Heart left ventricle (tissue), 13 donors: ENCODE measurements at regions not wholly inside any gene's neighbourhood (a gene's known extent, or its start where the extent isn't known, plus 50 kb on each side); places are given as distances from the start of the nearest gene placed in this dataset.

Experiments used
- POLR2A ChIP-seq, 2 donors: fragments of 450-650 bp; IDR thresholded peaks; one replicate each; pipeline ENCODE4 v1.6.1; 2017; ENCODE audit warnings: antibody characterized with exemption in 2 of 2, mild to moderate bottlenecking in 2 of 2, moderate library complexity in 2 of 2
- TF ChIP-seq, protein P1 (sequence below), 12 donors: fragments of 200-600 bp; sonication (generic) in 4 of 12; IDR thresholded peaks; one replicate each; pipeline versions ENCODE4 v1.5.0 to v1.8.0; 2018 to 2022; ENCODE audit warnings: antibody characterized with exemption in 12 of 12, mild to moderate bottlenecking in 5 of 12
- donor health status: ischemic (EF 13 %, LVEDD 7.1; RV severe dilation, severe dysfunction).
- donor health status: DM: no; HTN: yes; CAD: no.
- donor health status: DM: no; HTN: no; CAD: no.
- donor health status: ischemic (EF 25% LVEDD 6.9; RV normal size, moderate dysfunction).
- donor health status: ischemic (EF 25% LVEDD 5.7; RV mildly dilated, moderate dysfunction).
- donor health status: ischemic (EF 35%, LVEDD 5.7; RV mildly dilated, moderate dysfunction).
- donor health status: nonischemic (EF 11% LVEDD 7.7; RV severe dilation, severe dysfunction).
- donor health status: DM: yes; HTN: yes; CAD: no.
- donor health status: PGD.
- donor health status: ischemic (EF 29% LVEDD 5.4; RV normal size, mild dysfunction).
- donor health status: nonischemic (EF 23%, LVEDD 6.1; RV moderate dilation, normal function).

DNA sequence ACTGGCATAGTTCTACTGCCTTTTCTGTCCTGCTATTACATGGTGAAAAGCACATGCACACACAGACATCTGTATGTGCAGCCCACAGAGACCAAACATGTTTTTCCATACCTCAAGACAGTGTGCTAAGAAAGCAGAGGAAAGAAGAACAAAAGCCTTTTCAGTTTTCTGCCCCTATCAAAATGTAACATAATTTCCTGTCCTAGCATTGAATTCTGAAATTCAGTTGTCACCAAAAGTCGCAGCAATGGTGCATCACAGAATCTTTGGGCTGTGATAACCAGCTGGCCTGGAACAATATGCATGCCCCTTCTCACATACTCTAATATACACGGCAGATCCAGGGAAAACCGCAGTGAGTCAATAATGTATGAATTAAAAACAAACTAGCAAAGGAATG lies 153.8 kb upstream of the RAP2B start:
- TF ChIP-seq, protein P1, sequence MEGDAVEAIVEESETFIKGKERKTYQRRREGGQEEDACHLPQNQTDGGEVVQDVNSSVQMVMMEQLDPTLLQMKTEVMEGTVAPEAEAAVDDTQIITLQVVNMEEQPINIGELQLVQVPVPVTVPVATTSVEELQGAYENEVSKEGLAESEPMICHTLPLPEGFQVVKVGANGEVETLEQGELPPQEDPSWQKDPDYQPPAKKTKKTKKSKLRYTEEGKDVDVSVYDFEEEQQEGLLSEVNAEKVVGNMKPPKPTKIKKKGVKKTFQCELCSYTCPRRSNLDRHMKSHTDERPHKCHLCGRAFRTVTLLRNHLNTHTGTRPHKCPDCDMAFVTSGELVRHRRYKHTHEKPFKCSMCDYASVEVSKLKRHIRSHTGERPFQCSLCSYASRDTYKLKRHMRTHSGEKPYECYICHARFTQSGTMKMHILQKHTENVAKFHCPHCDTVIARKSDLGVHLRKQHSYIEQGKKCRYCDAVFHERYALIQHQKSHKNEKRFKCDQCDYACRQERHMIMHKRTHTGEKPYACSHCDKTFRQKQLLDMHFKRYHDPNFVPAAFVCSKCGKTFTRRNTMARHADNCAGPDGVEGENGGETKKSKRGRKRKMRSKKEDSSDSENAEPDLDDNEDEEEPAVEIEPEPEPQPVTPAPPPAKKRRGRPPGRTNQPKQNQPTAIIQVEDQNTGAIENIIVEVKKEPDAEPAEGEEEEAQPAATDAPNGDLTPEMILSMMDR (IDR thresholded peaks at IDR 0.05): no peak
- TF ChIP-seq POLR2A (IDR thresholded peaks at IDR 0.05): no peak
